Lower leg skin (tissue), 3 donors: ENCODE measurements at regions not wholly inside any gene's neighbourhood (a gene's known extent, or its start where the extent isn't known, plus 50 kb on each side); places are given as distances from the start of the nearest gene placed in this dataset.

Source experiments
- POLR2A ChIP-seq, 2 donors: fragments of 450-650 bp; IDR thresholded peaks; one replicate each; pipeline ENCODE4 v1.6.1; 2016 to 2017; ENCODE audit warnings: antibody characterized with exemption in 2 of 2, mild to moderate bottlenecking in 1 of 2, moderate library complexity in 1 of 2
- TF ChIP-seq, protein P1 (sequence below), 3 donors: fragments of 450-650 bp; IDR thresholded peaks; one replicate each; pipeline ENCODE4 v1.5.1; 2016; ENCODE audit warnings: antibody characterized with exemption in 3 of 3, mild to moderate bottlenecking in 3 of 3, moderate library complexity in 2 of 3

DNA sequence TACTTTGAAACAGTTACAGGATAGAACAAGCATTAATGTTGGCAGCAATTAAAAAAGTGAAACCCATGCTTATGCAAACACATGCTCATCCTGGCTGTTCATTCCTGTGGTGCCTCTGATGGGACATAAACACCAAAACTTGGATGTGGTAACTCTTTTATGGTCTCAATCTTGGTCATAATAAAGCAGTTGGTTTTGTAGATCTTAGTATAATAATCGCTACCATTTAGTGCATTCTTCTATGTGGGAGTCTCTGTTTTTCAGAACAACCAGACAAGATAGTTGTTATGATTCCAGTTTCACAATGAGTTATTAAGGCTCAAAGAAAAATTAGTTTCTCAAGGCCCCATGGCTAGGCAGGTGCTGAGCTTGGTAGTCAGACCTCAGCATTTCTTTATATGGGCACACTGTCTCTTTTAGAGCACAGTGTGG lies 184.0 kb downstream of the UTRN start:
- TF ChIP-seq, protein P1, sequence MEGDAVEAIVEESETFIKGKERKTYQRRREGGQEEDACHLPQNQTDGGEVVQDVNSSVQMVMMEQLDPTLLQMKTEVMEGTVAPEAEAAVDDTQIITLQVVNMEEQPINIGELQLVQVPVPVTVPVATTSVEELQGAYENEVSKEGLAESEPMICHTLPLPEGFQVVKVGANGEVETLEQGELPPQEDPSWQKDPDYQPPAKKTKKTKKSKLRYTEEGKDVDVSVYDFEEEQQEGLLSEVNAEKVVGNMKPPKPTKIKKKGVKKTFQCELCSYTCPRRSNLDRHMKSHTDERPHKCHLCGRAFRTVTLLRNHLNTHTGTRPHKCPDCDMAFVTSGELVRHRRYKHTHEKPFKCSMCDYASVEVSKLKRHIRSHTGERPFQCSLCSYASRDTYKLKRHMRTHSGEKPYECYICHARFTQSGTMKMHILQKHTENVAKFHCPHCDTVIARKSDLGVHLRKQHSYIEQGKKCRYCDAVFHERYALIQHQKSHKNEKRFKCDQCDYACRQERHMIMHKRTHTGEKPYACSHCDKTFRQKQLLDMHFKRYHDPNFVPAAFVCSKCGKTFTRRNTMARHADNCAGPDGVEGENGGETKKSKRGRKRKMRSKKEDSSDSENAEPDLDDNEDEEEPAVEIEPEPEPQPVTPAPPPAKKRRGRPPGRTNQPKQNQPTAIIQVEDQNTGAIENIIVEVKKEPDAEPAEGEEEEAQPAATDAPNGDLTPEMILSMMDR (IDR thresholded peaks at IDR 0.05) = no peak
- TF ChIP-seq POLR2A (IDR thresholded peaks at IDR 0.05) = no peak
